GM19468 (cell line): ENCODE measurements at regions not wholly inside any gene's neighbourhood (a gene's known extent, or its start where the extent isn't known, plus 50 kb on each side); places are given as distances from the start of the nearest gene placed in this dataset.

Experiments used
- ATAC-seq: cut with Tn5 transposase; IDR thresholded peaks from one replicate; pipeline ENCODE4 v1.9.1; 2021; ENCODE audit warnings: mild to moderate bottlenecking, moderate library complexity, moderate number of reproducible peaks; ENCODE audit not compliant: unreplicated experiment; ENCODE audit errors: extremely low read depth

GRCh38 chr4:189285377-189285776 lies 655.3 kb upstream of the FRG1 start:
- no peak for ATAC-seq

- ATAC-seq: no peak
Measured at GRCh38 chr4:189291939-189292338, 648.7 kb upstream of the FRG1 start.

- no peak for ATAC-seq
Measured at GRCh38 chr4:189293459-189293858, 647.2 kb upstream of the FRG1 start.

- no peak for ATAC-seq
Measured at GRCh38 chr4:189294574-189294973, 646.1 kb upstream of the FRG1 start.

GRCh38 chr4:189299706-189300105 lies 641.0 kb upstream of the FRG1 start:
- ATAC-seq: no peak

- ATAC-seq: no peak
Measured at GRCh38 chr4:189301692-189302091, 639.0 kb upstream of the FRG1 start.

GRCh38 chr4:189302719-189303118 lies 638.0 kb upstream of the FRG1 start:
- no peak for ATAC-seq

- ATAC-seq: no peak
Measured at GRCh38 chr4:189304167-189304566, 636.5 kb upstream of the FRG1 start.

GRCh38 chr4:189304809-189305208 lies 635.9 kb upstream of the FRG1 start:
- ATAC-seq: no peak

- no peak for ATAC-seq
Measured at GRCh38 chr4:189305500-189305899, 635.2 kb upstream of the FRG1 start.

GRCh38 chr4:189311251-189311650 lies 629.4 kb upstream of the FRG1 start:
- ATAC-seq: no peak

- no peak for ATAC-seq
Measured at GRCh38 chr4:189313064-189313463, 627.6 kb upstream of the FRG1 start.

- ATAC-seq: no peak
Measured at GRCh38 chr4:189313861-189314513, 626.7 kb upstream of the FRG1 start.

- no peak for ATAC-seq
Measured at GRCh38 chr4:189322426-189322825, 618.2 kb upstream of the FRG1 start.

GRCh38 chr4:189341881-189342280 lies 598.8 kb upstream of the FRG1 start:
- no peak for ATAC-seq

GRCh38 chr4:189355590-189355989 lies 585.1 kb upstream of the FRG1 start:
- ATAC-seq: no peak

GRCh38 chr4:189362364-189362763 lies 578.3 kb upstream of the FRG1 start:
- ATAC-seq: no peak

- no peak for ATAC-seq
Measured at GRCh38 chr4:189364032-189364449, 576.6 kb upstream of the FRG1 start.

GRCh38 chr4:189365451-189365850 lies 575.2 kb upstream of the FRG1 start:
- ATAC-seq: no peak

- ATAC-seq: no peak
Measured at GRCh38 chr4:189367832-189368231, 572.8 kb upstream of the FRG1 start.

GRCh38 chr4:189374176-189374575 lies 566.5 kb upstream of the FRG1 start:
- no peak for ATAC-seq

GRCh38 chr4:189376901-189377300 lies 563.8 kb upstream of the FRG1 start:
- no peak for ATAC-seq

GRCh38 chr4:189377569-189377968 lies 563.1 kb upstream of the FRG1 start:
- no peak for ATAC-seq
